ENCODE measurements at regions not wholly inside any gene's neighbourhood (a gene's known extent, or its start where the extent isn't known, plus 50 kb on each side); places are given as distances from the start of the nearest gene placed in this dataset.

- TF ChIP-seq, protein P1, sequence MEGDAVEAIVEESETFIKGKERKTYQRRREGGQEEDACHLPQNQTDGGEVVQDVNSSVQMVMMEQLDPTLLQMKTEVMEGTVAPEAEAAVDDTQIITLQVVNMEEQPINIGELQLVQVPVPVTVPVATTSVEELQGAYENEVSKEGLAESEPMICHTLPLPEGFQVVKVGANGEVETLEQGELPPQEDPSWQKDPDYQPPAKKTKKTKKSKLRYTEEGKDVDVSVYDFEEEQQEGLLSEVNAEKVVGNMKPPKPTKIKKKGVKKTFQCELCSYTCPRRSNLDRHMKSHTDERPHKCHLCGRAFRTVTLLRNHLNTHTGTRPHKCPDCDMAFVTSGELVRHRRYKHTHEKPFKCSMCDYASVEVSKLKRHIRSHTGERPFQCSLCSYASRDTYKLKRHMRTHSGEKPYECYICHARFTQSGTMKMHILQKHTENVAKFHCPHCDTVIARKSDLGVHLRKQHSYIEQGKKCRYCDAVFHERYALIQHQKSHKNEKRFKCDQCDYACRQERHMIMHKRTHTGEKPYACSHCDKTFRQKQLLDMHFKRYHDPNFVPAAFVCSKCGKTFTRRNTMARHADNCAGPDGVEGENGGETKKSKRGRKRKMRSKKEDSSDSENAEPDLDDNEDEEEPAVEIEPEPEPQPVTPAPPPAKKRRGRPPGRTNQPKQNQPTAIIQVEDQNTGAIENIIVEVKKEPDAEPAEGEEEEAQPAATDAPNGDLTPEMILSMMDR (tag by site-specific recombination; IDR thresholded peaks at IDR 0.05): no peak
- TF ChIP-seq YY1 (tag by site-specific recombination; IDR thresholded peaks at IDR 0.05): no peak
- no peak for TF ChIP-seq REST (tag by site-specific recombination; IDR thresholded peaks at IDR 0.05)
- no peak for TF ChIP-seq GLIS1 (tag by site-specific recombination; IDR thresholded peaks at IDR 0.05)
- TF ChIP-seq ZNF701 (tag by site-specific recombination; IDR thresholded peaks at IDR 0.05): no peak
- TF ChIP-seq ZNF514 (tag by site-specific recombination; IDR thresholded peaks at IDR 0.05): no peak
- no peak for TF ChIP-seq ZNF121 (tag by site-specific recombination; IDR thresholded peaks at IDR 0.05)
- TF ChIP-seq, protein P2, sequence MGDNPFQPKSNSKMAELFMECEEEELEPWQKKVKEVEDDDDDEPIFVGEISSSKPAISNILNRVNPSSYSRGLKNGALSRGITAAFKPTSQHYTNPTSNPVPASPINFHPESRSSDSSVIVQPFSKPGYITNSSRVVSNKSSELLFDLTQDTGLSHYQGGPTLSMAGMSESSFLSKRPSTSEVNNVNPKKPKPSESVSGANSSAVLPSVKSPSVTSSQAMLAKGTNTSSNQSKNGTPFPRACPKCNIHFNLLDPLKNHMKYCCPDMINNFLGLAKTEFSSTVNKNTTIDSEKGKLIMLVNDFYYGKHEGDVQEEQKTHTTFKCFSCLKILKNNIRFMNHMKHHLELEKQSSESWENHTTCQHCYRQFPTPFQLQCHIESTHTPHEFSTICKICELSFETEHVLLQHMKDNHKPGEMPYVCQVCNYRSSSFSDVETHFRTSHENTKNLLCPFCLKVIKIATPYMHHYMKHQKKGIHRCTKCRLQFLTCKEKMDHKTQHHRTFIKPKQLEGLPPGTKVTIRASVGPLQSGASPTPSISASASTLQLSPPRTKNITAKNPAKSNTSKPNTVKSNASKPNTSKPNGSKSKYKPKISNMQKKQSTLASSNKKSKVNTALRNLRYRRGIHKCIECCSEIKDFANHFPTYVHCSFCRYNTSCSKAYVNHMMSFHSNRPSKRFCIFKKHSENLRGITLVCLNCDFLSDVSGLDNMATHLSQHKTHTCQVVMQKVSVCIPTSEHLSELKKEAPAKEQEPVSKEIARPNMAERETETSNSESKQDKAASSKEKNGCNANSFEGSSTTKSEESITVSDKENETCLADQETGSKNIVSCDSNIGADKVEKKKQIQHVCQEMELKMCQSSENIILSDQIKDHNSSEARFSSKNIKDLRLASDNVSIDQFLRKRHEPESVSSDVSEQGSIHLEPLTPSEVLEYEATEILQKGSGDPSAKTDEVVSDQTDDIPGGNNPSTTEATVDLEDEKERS (tag by site-specific recombination; IDR thresholded peaks at IDR 0.05): no peak
- no peak for TF ChIP-seq REPIN1 (tag by site-specific recombination; IDR thresholded peaks at IDR 0.05; ENCODE audit: low read depth)
- no peak for TF ChIP-seq ZNF707 (tag by site-specific recombination; IDR thresholded peaks at IDR 0.05)
- no peak for TF ChIP-seq ZFP3 (tag by site-specific recombination; IDR thresholded peaks at IDR 0.05; ENCODE audit: low read depth)
Observed at GRCh38 chr16:54489225-54490111, 202.9 kb upstream of the IRX3 start.
